Muscle layer of duodenum (tissue), 2 donors: ENCODE measurements at regions not wholly inside any gene's neighbourhood (a gene's known extent, or its start where the extent isn't known, plus 50 kb on each side); places are given as distances from the start of the nearest gene placed in this dataset.

Experiments
- H3K27ac ChIP-seq: one replicate; pipeline ENCODE4 v1.7.0; 2013; ENCODE audit warnings: mild to moderate bottlenecking, low read length
- H3K27me3 ChIP-seq: one replicate; pipeline ENCODE4 v1.7.0; 2013; ENCODE audit warnings: low read depth, mild to moderate bottlenecking, control low read depth, low read length
- H3K36me3 ChIP-seq, 2 donors: one replicate each; pipeline ENCODE4 v1.7.0; 2013; ENCODE audit warnings: low read length in 2 of 2, control low read depth in 1 of 2, mild to moderate bottlenecking in 1 of 2; ENCODE audit not compliant: insufficient read depth in 2 of 2, control insufficient read depth in 1 of 2
- H3K4me1 ChIP-seq, 2 donors: one replicate each; pipeline ENCODE4 v1.7.0; 2013; ENCODE audit warnings: low read length in 2 of 2, mild to moderate bottlenecking in 2 of 2, control low read depth in 1 of 2, moderate library complexity in 1 of 2; ENCODE audit not compliant: insufficient read depth in 2 of 2, control insufficient read depth in 1 of 2
- H3K4me3 ChIP-seq, 2 donors: one replicate each; pipeline ENCODE4 v1.7.0; 2013; ENCODE audit warnings: low read length in 2 of 2, low read depth in 1 of 2, mild to moderate bottlenecking in 1 of 2
- H3K9me3 ChIP-seq, 2 donors: one replicate each; pipeline ENCODE4 v1.7.0; 2013; ENCODE audit warnings: low read length in 2 of 2, control low read depth in 1 of 2, mild to moderate bottlenecking in 1 of 2; ENCODE audit not compliant: control insufficient read depth in 1 of 2
- donor health status: healthy.

DNA sequence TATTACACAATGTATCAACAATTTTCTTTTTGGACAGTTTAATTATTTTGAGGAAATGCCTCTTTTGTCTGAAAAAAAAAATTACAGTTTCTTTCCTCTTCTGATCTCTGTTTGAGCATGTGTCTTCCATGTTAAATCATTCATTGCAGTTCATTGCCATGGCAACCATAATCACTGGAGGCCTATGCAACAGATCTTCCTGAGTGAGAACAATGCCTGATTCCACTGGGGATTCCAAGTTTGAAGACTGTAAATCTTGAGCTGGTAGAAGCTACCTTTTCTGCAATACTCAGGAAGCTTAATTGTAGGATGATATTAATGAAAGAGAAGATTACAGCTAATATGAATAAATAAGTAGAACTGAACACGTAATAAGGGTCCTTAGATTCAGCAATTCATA is 721.4 kb upstream of the CNTNAP5 start:
- no peaks in the 10 kb centered on the region for H3K4me1 ChIP-seq

More for the DNA sequence above, 721.4 kb upstream of the CNTNAP5 start:
- Histone ChIP-seq H3K36me3 (no peaks in the 10 kb centered on the region), H3K9me3 (no peaks in the 10 kb centered on the region), H3K27ac (no peak overlapping the region), H3K27me3 (no peaks in the 10 kb centered on the region), H3K4me3 (no peak overlapping the region)
